NB4 (cell line): ENCODE measurements at regions not wholly inside any gene's neighbourhood (a gene's known extent, or its start where the extent isn't known, plus 50 kb on each side); places are given as distances from the start of the nearest gene placed in this dataset.

Experiments
- MYC ChIP-seq: IDR thresholded peaks from 2 replicates; pipeline ENCODE4 v1.6.1; 2011; ENCODE audit warnings: low read depth, low read length
- POLR2A ChIP-seq: IDR thresholded peaks from 2 replicates; pipeline ENCODE4 v1.6.1; 2011; ENCODE audit warnings: mild to moderate bottlenecking; ENCODE audit not compliant: insufficient read length; ENCODE audit errors: extremely low read depth
- TF ChIP-seq, protein P1 (sequence below): IDR thresholded peaks from one replicate; pipeline ENCODE4 v1.5.1; 2012; ENCODE audit warnings: low read depth, low read length

- TF ChIP-seq, protein P1, sequence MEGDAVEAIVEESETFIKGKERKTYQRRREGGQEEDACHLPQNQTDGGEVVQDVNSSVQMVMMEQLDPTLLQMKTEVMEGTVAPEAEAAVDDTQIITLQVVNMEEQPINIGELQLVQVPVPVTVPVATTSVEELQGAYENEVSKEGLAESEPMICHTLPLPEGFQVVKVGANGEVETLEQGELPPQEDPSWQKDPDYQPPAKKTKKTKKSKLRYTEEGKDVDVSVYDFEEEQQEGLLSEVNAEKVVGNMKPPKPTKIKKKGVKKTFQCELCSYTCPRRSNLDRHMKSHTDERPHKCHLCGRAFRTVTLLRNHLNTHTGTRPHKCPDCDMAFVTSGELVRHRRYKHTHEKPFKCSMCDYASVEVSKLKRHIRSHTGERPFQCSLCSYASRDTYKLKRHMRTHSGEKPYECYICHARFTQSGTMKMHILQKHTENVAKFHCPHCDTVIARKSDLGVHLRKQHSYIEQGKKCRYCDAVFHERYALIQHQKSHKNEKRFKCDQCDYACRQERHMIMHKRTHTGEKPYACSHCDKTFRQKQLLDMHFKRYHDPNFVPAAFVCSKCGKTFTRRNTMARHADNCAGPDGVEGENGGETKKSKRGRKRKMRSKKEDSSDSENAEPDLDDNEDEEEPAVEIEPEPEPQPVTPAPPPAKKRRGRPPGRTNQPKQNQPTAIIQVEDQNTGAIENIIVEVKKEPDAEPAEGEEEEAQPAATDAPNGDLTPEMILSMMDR: no peak
- TF ChIP-seq MYC (no peak), POLR2A (no peak)
These were observed 195.4 kb downstream of the SPP2 start for GRCh38 chr2:234245945-234246344.
